ENCODE measurements at regions not wholly inside any gene's neighbourhood (a gene's known extent, or its start where the extent isn't known, plus 50 kb on each side); places are given as distances from the start of the nearest gene placed in this dataset.

- no peak for DNase-seq
Measured at GRCh38 chr2:19675856-19676460, 225.8 kb downstream of the TTC32 start.

- DNase-seq = peak; percentile 28
Measured at GRCh38 chr2:19675003-19675629, 226.7 kb downstream of the TTC32 start.

GRCh38 chr2:19674051-19675002, 227.5 kb downstream of the TTC32 start:
- DNase-seq = peak; percentile 24

GRCh38 chr2:19673213-19673791, 228.5 kb downstream of the TTC32 start:
- peak; percentile 24 for DNase-seq

GRCh38 chr2:19671916-19672315, 229.9 kb downstream of the TTC32 start:
- DNase-seq = no peak

- DNase-seq = no peak
Measured at GRCh38 chr2:19671311-19671710, 230.5 kb downstream of the TTC32 start.

GRCh38 chr2:19670303-19670702, 231.5 kb downstream of the TTC32 start:
- no peak for DNase-seq

- DNase-seq = no peak
Measured at GRCh38 chr2:19669559-19669958, 232.2 kb downstream of the TTC32 start.

- no peak for DNase-seq
Measured at GRCh38 chr2:19669126-19669525, 232.7 kb downstream of the TTC32 start.

- no peak for DNase-seq
Measured at GRCh38 chr2:19667536-19667949, 234.2 kb downstream of the TTC32 start.

- DNase-seq = no peak
Measured at GRCh38 chr2:19667085-19667484, 234.7 kb downstream of the TTC32 start.

GRCh38 chr2:19664646-19665045, 237.1 kb downstream of the TTC32 start:
- no peak for DNase-seq

GRCh38 chr2:19659024-19659792, 242.6 kb downstream of the TTC32 start:
- DNase-seq = no peak

GRCh38 chr2:19656011-19656410, 245.8 kb downstream of the TTC32 start:
- DNase-seq = no peak

GRCh38 chr2:19654310-19655090, 247.3 kb downstream of the TTC32 start:
- no peak for DNase-seq

GRCh38 chr2:19653509-19653908, 248.3 kb downstream of the TTC32 start:
- DNase-seq = no peak

- no peak for DNase-seq
Measured at GRCh38 chr2:19652811-19653210, 249.0 kb downstream of the TTC32 start.

GRCh38 chr2:19651466-19651865, 250.3 kb downstream of the TTC32 start:
- no peak for DNase-seq

- DNase-seq = no peak
Measured at GRCh38 chr2:19649785-19650380, 251.9 kb downstream of the TTC32 start.

- DNase-seq = no peak
Measured at GRCh38 chr2:19649142-19649541, 252.6 kb downstream of the TTC32 start.

- no peak for DNase-seq
Measured at GRCh38 chr2:19648583-19648982, 253.2 kb downstream of the TTC32 start.
